ENCODE measurements at regions not wholly inside any gene's neighbourhood (a gene's known extent, or its start where the extent isn't known, plus 50 kb on each side); places are given as distances from the start of the nearest gene placed in this dataset.

- Mint-ChIP-seq H3K27me3 (ENCODE audit: low read depth in 3 of 3) (peaks cover 0 to 2% (median 0%) of the 10 kb centered on the region in 3 donors), H3K27ac (no peak overlapping the region), H3K36me3 (no peaks in the 10 kb centered on the region), H3K4me1 (peaks cover 30% of the 10 kb centered on the region), H3K4me3 (no peak overlapping the region), H3K9me3 (no peaks in the 10 kb centered on the region)
- no peak for DNase-seq
- H4K20me1 ChIP-seq (ENCODE audit: insufficient read depth, low read length) = no peaks in the 10 kb centered on the region
- H3K79me2 ChIP-seq (ENCODE audit: insufficient read depth, low read length) = no peaks in the 10 kb centered on the region
- no peak for TF ChIP-seq CTCF (IDR thresholded peaks at IDR 0.05)
- no peaks in the 10 kb centered on the region for H3K36me3 ChIP-seq (replicated peaks in 1 of 2; ENCODE audit: control insufficient read depth in 1 of 2, insufficient read depth in 2 of 2, low read length in 2 of 2)
- no peak overlapping the region for H3K4me3 ChIP-seq (replicated peaks in 1 of 3; ENCODE audit: low read depth in 2 of 3, low read length in 3 of 3)
- intact Hi-C loops (cut with micrococcal nuclease) = no loop called here
- no peaks in the 10 kb centered on the region for H3K27me3 ChIP-seq (ENCODE audit: control insufficient read depth in 2 of 2, insufficient read depth in 2 of 2, low read length in 2 of 2)
- H3K4me2 ChIP-seq (replicated peaks; ENCODE audit: extremely low read depth, low read length, poor library complexity, severe bottlenecking) = no peak overlapping the region
- H3K9ac ChIP-seq (ENCODE audit: insufficient read depth, low read length, poor library complexity, severe bottlenecking) = no peak overlapping the region
- no CpG with 5 or more reads among the region's 3 CpGs for WGBS (ENCODE audit: insufficient coverage)
- H2AFZ ChIP-seq (ENCODE audit: insufficient read depth, low read depth, low read length, poor library complexity, severe bottlenecking) = no peak overlapping the region
- no peaks in the 10 kb centered on the region for H3K9me3 ChIP-seq (replicated peaks in 1 of 2; ENCODE audit: control insufficient read depth in 1 of 2, insufficient read depth in 1 of 2, low read length in 2 of 2)
- no peak overlapping the region for H3K27ac ChIP-seq (ENCODE audit: low read depth in 1 of 2, low read length in 2 of 2)
- H3K4me1 ChIP-seq (ENCODE audit: control insufficient read depth in 1 of 2, insufficient read depth in 2 of 2, low read length in 2 of 2) = peaks cover 15 to 23% of the 10 kb centered on the region in 2 donors
Observed at GRCh38 chr9:107593224-107593870, 103.8 kb upstream of the KLF4 start.

- 96% methylated on average over 4 of the region's 7 CpGs for WGBS (ENCODE audit: insufficient coverage)
- Histone ChIP-seq H3K79me2 (ENCODE audit: insufficient read depth, low read length) (no peaks in the 10 kb centered on the region), H4K20me1 (ENCODE audit: insufficient read depth, low read length) (no peaks in the 10 kb centered on the region), H3K4me3 (replicated peaks in 1 of 3; ENCODE audit: low read depth in 2 of 3, low read length in 3 of 3) (no peak overlapping the region), H3K36me3 (replicated peaks in 1 of 2; ENCODE audit: control insufficient read depth in 1 of 2, insufficient read depth in 2 of 2, low read length in 2 of 2) (no peaks in the 10 kb centered on the region), H3K9ac (ENCODE audit: insufficient read depth, low read length, poor library complexity, severe bottlenecking) (no peak overlapping the region), H3K27ac (ENCODE audit: low read depth in 1 of 2, low read length in 2 of 2) (no peak overlapping the region), H3K27me3 (ENCODE audit: control insufficient read depth in 2 of 2, insufficient read depth in 2 of 2, low read length in 2 of 2) (no peaks in the 10 kb centered on the region), H3K4me2 (replicated peaks; ENCODE audit: extremely low read depth, low read length, poor library complexity, severe bottlenecking) (no peak overlapping the region), H3K9me3 (replicated peaks in 1 of 2; ENCODE audit: control insufficient read depth in 1 of 2, insufficient read depth in 1 of 2, low read length in 2 of 2) (no peaks in the 10 kb centered on the region), H3K4me1 (ENCODE audit: control insufficient read depth in 1 of 2, insufficient read depth in 2 of 2, low read length in 2 of 2) (peaks cover 24 to 33% of the 10 kb centered on the region in 2 donors), H2AFZ (ENCODE audit: insufficient read depth, low read depth, low read length, poor library complexity, severe bottlenecking) (no peak overlapping the region)
- H3K4me1 Mint-ChIP-seq = peaks cover 34% of the 10 kb centered on the region
- no peak overlapping the region for H3K4me3 Mint-ChIP-seq
- no peak overlapping the region for H3K27ac Mint-ChIP-seq
- H3K36me3 Mint-ChIP-seq = no peaks in the 10 kb centered on the region
- no peak for DNase-seq
- no peak for TF ChIP-seq CTCF (IDR thresholded peaks at IDR 0.05)
- peaks cover 0 to 2% (median 0%) of the 10 kb centered on the region in 3 donors for H3K27me3 Mint-ChIP-seq (ENCODE audit: low read depth in 3 of 3)
- intact Hi-C loops (cut with micrococcal nuclease) = no loop called here
- H3K9me3 Mint-ChIP-seq = no peaks in the 10 kb centered on the region
Observed at GRCh38 chr9:107592424-107592823, 102.9 kb upstream of the KLF4 start.

Data from CD14-positive monocyte (primary cell).